ENCODE measurements at regions not wholly inside any gene's neighbourhood (a gene's known extent, or its start where the extent isn't known, plus 50 kb on each side); places are given as distances from the start of the nearest gene placed in this dataset.
A peak's percentile ranks its signal among the peaks of the same experiment; 100 is the strongest.

DNA sequence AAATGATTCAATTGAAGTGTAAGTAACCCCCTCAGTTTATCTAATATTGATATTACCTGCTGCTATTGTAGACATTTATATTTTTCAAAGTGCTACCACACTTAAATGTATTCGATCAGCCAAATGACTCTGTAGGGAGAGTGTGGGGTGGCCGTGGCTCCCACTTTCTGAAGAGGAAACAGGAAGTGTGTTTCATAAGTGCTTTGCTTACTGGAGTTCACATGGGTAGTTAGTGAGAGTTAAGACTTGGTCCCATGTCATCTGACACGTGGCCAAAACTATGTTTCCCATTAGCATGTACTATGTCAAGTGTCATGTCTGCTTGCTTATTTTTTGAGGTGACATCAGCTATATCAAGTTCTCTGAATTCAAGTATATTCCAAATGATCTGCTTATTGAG lies 308.1 kb upstream of the GATB start:
- H3K4me3 ChIP-seq, result no peak overlapping the region
- TF ChIP-seq, protein P1, sequence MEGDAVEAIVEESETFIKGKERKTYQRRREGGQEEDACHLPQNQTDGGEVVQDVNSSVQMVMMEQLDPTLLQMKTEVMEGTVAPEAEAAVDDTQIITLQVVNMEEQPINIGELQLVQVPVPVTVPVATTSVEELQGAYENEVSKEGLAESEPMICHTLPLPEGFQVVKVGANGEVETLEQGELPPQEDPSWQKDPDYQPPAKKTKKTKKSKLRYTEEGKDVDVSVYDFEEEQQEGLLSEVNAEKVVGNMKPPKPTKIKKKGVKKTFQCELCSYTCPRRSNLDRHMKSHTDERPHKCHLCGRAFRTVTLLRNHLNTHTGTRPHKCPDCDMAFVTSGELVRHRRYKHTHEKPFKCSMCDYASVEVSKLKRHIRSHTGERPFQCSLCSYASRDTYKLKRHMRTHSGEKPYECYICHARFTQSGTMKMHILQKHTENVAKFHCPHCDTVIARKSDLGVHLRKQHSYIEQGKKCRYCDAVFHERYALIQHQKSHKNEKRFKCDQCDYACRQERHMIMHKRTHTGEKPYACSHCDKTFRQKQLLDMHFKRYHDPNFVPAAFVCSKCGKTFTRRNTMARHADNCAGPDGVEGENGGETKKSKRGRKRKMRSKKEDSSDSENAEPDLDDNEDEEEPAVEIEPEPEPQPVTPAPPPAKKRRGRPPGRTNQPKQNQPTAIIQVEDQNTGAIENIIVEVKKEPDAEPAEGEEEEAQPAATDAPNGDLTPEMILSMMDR (IDR thresholded peaks at IDR 0.05), result no peak
- H3K27ac ChIP-seq, result no peak overlapping the region
- no peak for DNase-seq
- H3K9me3 ChIP-seq, result no peaks in the 10 kb centered on the region
- H3K4me1 ChIP-seq, result no peaks in the 10 kb centered on the region
- H3K36me3 ChIP-seq, result no peaks in the 10 kb centered on the region
- no peak overlapping the region for H3K9ac ChIP-seq (ENCODE audit: low read depth in 2 of 2, low read length in 2 of 2)
- intact Hi-C loops (cut with DNase I), result no loop called here
- H3K27me3 ChIP-seq, result no peaks in the 10 kb centered on the region

DNA sequence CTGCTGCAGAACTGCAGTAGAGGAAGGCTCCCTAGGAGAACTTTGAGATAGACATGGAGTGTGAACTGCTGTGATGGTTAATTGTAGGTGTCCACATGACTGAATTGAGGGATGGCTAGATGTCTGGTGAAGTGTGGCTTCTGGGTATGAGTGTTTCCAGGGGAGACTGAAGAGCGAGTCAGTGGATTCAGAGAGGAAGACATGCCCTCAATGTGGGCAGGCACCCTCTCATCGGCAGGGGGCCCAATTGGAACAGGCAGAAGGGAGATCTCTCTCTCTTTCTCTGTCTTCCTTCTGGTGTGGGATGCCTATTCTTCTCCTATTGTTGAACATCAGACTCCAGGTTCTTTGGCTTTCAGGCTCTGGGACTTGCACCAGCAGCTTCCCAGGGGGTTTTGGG lies 304.7 kb upstream of the GATB start:
- Histone ChIP-seq H3K4me3 (no peak overlapping the region), H3K4me1 (no peaks in the 10 kb centered on the region), H3K27ac (no peak overlapping the region), H3K36me3 (no peaks in the 10 kb centered on the region), H3K9ac (ENCODE audit: low read depth in 2 of 2, low read length in 2 of 2) (no peak overlapping the region), H3K9me3 (no peaks in the 10 kb centered on the region), H3K27me3 (no peaks in the 10 kb centered on the region)
- no peak for DNase-seq
- intact Hi-C loops (cut with DNase I), result no loop called here
- TF ChIP-seq, protein P1 (IDR thresholded peaks at IDR 0.05), result no peak

DNA sequence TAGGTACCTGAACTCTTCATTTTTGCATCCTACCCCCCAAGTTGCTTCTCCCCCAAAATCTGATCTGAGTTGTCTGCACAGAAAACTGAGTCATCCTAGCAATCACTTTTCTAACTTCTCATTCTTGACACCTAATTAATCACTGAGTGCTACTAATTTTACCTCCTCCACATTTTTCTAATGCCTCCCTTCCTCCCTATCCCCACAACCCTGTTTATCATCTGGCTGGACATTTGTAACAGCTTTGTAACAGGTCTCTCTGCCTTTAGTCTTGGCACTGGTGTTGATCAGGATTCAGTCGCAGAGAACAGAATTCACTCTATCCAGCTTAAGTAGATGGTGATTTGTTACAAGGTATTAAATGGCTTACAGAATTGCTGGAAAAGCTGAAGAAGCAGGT lies 303.9 kb upstream of the GATB start:
- Histone ChIP-seq H3K4me1 (no peaks in the 10 kb centered on the region), H3K4me3 (no peak overlapping the region)

DNA sequence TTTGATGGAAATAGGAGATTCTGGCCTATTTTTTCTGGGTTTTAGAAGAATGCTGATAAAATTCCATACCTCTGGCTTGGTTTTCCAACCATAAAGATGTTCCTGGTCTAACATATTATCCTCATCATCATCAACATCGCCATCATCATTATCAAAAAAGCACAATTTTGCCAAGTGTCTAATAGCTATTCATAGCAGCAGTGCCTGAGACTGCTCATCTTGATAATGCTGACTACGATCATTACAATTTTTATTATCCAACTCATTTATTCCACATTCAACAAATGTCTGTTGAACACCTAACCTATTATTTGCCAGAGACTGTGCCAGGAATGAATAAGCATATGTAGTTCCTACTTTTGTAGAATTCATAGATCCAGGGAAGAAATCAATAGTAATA lies 303.5 kb upstream of the GATB start:
- H3K4me3 ChIP-seq, result no peak overlapping the region
- no peak overlapping the region for H3K27ac ChIP-seq
- intact Hi-C loops (cut with DNase I), result no loop called here
- TF ChIP-seq, protein P1 (IDR thresholded peaks at IDR 0.05), result no peak
- H3K36me3 ChIP-seq, result no peaks in the 10 kb centered on the region
- H3K9me3 ChIP-seq, result no peaks in the 10 kb centered on the region
- no peaks in the 10 kb centered on the region for H3K27me3 ChIP-seq
- H3K9ac ChIP-seq (ENCODE audit: low read depth in 2 of 2, low read length in 2 of 2), result no peak overlapping the region
- H3K4me1 ChIP-seq, result no peaks in the 10 kb centered on the region
- DNase-seq, result no peak

More for the DNA sequence above, 303.9 kb upstream of the GATB start:
- H3K36me3 ChIP-seq, result no peaks in the 10 kb centered on the region
- H3K27ac ChIP-seq, result no peak overlapping the region
- no peaks in the 10 kb centered on the region for H3K27me3 ChIP-seq
- H3K9ac ChIP-seq (ENCODE audit: low read depth in 2 of 2, low read length in 2 of 2), result no peak overlapping the region
- DNase-seq, result no peak
- H3K9me3 ChIP-seq, result no peaks in the 10 kb centered on the region
- TF ChIP-seq, protein P1 (IDR thresholded peaks at IDR 0.05), result no peak
- intact Hi-C loops (cut with DNase I), result no loop called here

DNA sequence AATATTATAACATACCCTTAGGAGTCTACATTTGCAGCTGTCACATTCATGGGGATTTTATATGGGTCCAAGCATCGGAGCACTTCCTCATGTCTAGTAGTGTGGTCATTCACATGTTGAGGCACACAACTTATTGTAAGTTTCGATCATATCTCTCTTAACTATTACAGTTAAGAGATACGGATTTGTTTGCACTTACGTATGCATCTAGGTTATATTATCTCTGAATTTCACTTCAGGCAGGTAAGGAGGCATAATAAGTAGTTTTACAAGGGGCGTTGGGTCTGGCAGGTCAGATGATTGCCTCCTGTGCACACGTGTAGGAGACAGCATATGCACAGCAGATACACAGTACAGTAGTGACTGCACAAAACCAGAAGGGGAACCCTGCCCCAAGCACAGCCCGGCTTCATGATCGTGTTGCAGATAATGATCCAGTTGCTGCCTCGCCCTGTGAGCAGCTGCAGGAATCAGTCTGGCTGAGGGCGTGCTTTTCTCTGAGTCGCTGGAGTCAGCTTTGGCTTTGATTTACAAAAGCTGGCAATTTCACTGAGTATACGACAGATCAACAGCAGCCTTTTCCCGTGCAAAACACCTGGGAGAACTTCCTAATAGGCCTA lies 302.9 kb upstream of the GATB start:
- H3K9ac ChIP-seq (ENCODE audit: low read depth in 2 of 2, low read length in 2 of 2), result no peak overlapping the region
- intact Hi-C loops (cut with DNase I), result no loop called here
- no peaks in the 10 kb centered on the region for H3K9me3 ChIP-seq
- H3K4me3 ChIP-seq, result no peak overlapping the region
- DNase-seq, result peak; percentile 54
- no peaks in the 10 kb centered on the region for H3K36me3 ChIP-seq
- H3K27me3 ChIP-seq, result no peaks in the 10 kb centered on the region
- TF ChIP-seq, protein P1 (IDR thresholded peaks at IDR 0.05), result no peak
- H3K4me1 ChIP-seq, result no peaks in the 10 kb centered on the region
- H3K27ac ChIP-seq, result no peak overlapping the region
